Nephron progenitor cell (in vitro differentiated cells): ENCODE measurements at regions not wholly inside any gene's neighbourhood (a gene's known extent, or its start where the extent isn't known, plus 50 kb on each side); places are given as distances from the start of the nearest gene placed in this dataset.

ENCODE experiments used
- DNase-seq: peaks from one replicate; pipeline ENCODE4 v3.0.0; 2021
- H3K27ac Mint-ChIP-seq: 2 replicates; pipeline ENCODE4 v1.8.0; 2021; ENCODE audit warnings: mild to moderate bottlenecking, moderate library complexity, mixed read lengths
- H3K27me3 Mint-ChIP-seq: 2 replicates; pipeline ENCODE4 v1.8.0; 2021; ENCODE audit warnings: mild to moderate bottlenecking, low read depth, mixed read lengths; ENCODE audit not compliant: poor library complexity
- H3K36me3 Mint-ChIP-seq: 2 replicates; pipeline ENCODE4 v1.8.0; 2021; ENCODE audit warnings: low read depth, mixed read lengths
- H3K4me1 Mint-ChIP-seq: 2 replicates; pipeline ENCODE4 v1.8.0; 2021; ENCODE audit warnings: mixed read lengths
- H3K4me3 Mint-ChIP-seq: 2 replicates; pipeline ENCODE4 v1.8.0; 2021; ENCODE audit warnings: mild to moderate bottlenecking, moderate library complexity, mixed read lengths
- H3K9me3 Mint-ChIP-seq: 2 replicates; pipeline ENCODE4 v1.8.0; 2021; ENCODE audit warnings: mild to moderate bottlenecking, moderate library complexity, mixed read lengths
- CTCF ChIP-seq: fragments of 200-600 bp; sonication (generic); IDR thresholded peaks from 2 replicates; pipeline ENCODE4 v1.5.0; 2021; ENCODE audit warnings: antibody characterized with exemption

- H3K4me1 Mint-ChIP-seq = peaks cover 7% of the 10 kb centered on the region
These were observed 1273.9 kb upstream of the CNTN5 start for GRCh38 chr11:97746818-97747217.

GRCh38 chr11:97751405-97751804 is 1269.3 kb upstream of the CNTN5 start:
- H3K27ac Mint-ChIP-seq = no peak overlapping the region
- H3K4me3 Mint-ChIP-seq = no peak overlapping the region
- no peaks in the 10 kb centered on the region for H3K36me3 Mint-ChIP-seq
- H3K9me3 Mint-ChIP-seq = peaks cover under 1% of the 10 kb centered on the region
- no peak for TF ChIP-seq CTCF
- no peak for DNase-seq
- H3K4me1 Mint-ChIP-seq = no peaks in the 10 kb centered on the region
- H3K27me3 Mint-ChIP-seq = no peaks in the 10 kb centered on the region

More at GRCh38 chr11:97746818-97747217, 1273.9 kb upstream of the CNTN5 start:
- TF ChIP-seq CTCF = no peak
- no peak overlapping the region for H3K27ac Mint-ChIP-seq
- H3K9me3 Mint-ChIP-seq = peaks cover 29% of the 10 kb centered on the region
- no peak for DNase-seq
- peaks cover 14% of the 10 kb centered on the region for H3K36me3 Mint-ChIP-seq
- H3K27me3 Mint-ChIP-seq = no peaks in the 10 kb centered on the region
- no peak overlapping the region for H3K4me3 Mint-ChIP-seq

- no peak for TF ChIP-seq CTCF
- Mint-ChIP-seq H3K4me3 (no peak overlapping the region), H3K27me3 (no peaks in the 10 kb centered on the region)
These were observed 1268.8 kb upstream of the CNTN5 start for GRCh38 chr11:97751952-97752351.

GRCh38 chr11:97754976-97755375 is 1265.8 kb upstream of the CNTN5 start:
- TF ChIP-seq CTCF = no peak
- H3K36me3 Mint-ChIP-seq = no peaks in the 10 kb centered on the region
- no peaks in the 10 kb centered on the region for H3K4me1 Mint-ChIP-seq
- H3K4me3 Mint-ChIP-seq = no peak overlapping the region
- peak; percentile 6 for DNase-seq
- H3K27ac Mint-ChIP-seq = peak overlapping the region; percentile 67
- H3K27me3 Mint-ChIP-seq = no peaks in the 10 kb centered on the region
- H3K9me3 Mint-ChIP-seq = no peaks in the 10 kb centered on the region

More at GRCh38 chr11:97751952-97752351, 1268.8 kb upstream of the CNTN5 start:
- no peak for DNase-seq
- no peaks in the 10 kb centered on the region for H3K36me3 Mint-ChIP-seq
- H3K27ac Mint-ChIP-seq = no peak overlapping the region
- no peaks in the 10 kb centered on the region for H3K9me3 Mint-ChIP-seq
- H3K4me1 Mint-ChIP-seq = no peaks in the 10 kb centered on the region

GRCh38 chr11:97756571-97757335 is 1264.0 kb upstream of the CNTN5 start:
- Mint-ChIP-seq H3K4me3 (no peak overlapping the region), H3K4me1 (no peaks in the 10 kb centered on the region), H3K27me3 (no peaks in the 10 kb centered on the region), H3K36me3 (no peaks in the 10 kb centered on the region), H3K9me3 (no peaks in the 10 kb centered on the region), H3K27ac (no peak overlapping the region)
- no peak for TF ChIP-seq CTCF
- DNase-seq = no peak

GRCh38 chr11:97761175-97761574 is 1259.6 kb upstream of the CNTN5 start:
- DNase-seq = no peak
- H3K27me3 Mint-ChIP-seq = no peaks in the 10 kb centered on the region
- no peak for TF ChIP-seq CTCF
- H3K4me3 Mint-ChIP-seq = no peak overlapping the region
- no peaks in the 10 kb centered on the region for H3K4me1 Mint-ChIP-seq
- H3K27ac Mint-ChIP-seq = no peak overlapping the region
- H3K36me3 Mint-ChIP-seq = no peaks in the 10 kb centered on the region
- no peaks in the 10 kb centered on the region for H3K9me3 Mint-ChIP-seq
